ENCODE measurements at regions not wholly inside any gene's neighbourhood (a gene's known extent, or its start where the extent isn't known, plus 50 kb on each side); places are given as distances from the start of the nearest gene placed in this dataset.

DNA sequence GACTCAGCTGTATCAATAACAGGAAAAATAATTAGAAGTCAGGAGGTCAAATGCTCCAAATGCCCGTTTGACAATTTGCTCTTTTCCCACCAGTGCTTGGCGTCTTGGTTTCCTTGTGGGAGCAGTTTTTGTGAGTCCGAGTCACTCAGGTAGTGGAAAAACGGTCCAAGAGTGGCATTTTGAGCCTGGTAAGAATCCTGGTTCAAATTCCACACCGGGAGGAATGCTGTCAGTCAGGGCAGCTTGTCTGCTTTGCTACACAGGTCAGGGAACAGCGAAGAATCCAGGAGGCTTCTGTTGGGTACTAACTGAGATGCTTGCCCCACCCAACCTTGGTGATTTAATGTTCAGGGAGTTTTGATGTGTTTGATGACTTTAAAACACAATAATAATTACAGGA, 209.5 kb downstream of the HERPUD2 start:
- TF ChIP-seq CTCF (IDR thresholded peaks at IDR 0.05) (no peak), POLR2A (IDR thresholded peaks at IDR 0.05) (no peak), EP300 (IDR thresholded peaks at IDR 0.05) (no peak)
